Pancreas (tissue), 10 donors: ENCODE measurements at regions not wholly inside any gene's neighbourhood (a gene's known extent, or its start where the extent isn't known, plus 50 kb on each side); places are given as distances from the start of the nearest gene placed in this dataset.

ENCODE experiments used
- ATAC-seq, 4 donors: fragments of 200-7000 bp; cut with Tn5 transposase; one replicate each; pipeline versions ENCODE4 v1.8.0 to v1.9.1; 2020; ENCODE audit warnings: mild to moderate bottlenecking in 4 of 4, moderate library complexity in 4 of 4
- DNase-seq, 6 donors: peaks; one replicate each; pipeline ENCODE4 v3.0.0-alpha.2; 2020
- FAIRE-seq: peaks from 2 replicates; lab custom pipeline; 2012; peaks lifted over from hg19 to GRCh38; lab: Jason Lieb, UNC
- H3K27ac ChIP-seq, 4 donors: fragments of 200-600 bp; sonication (generic); 1 replicate in 3 of 4; 2 replicates in 1 of 4; pipeline versions ENCODE4 v1.5.0 to v1.8.0; 2020
- H3K27me3 ChIP-seq, 4 donors: fragments of 200-600 bp; one replicate each; pipeline ENCODE4 v1.8.0; 2021
- H3K36me3 ChIP-seq, 3 donors: fragments of 200-600 bp; sonication (generic) in 1 of 3; one replicate each; pipeline versions ENCODE4 v1.5.0 to v1.8.0; 2020 to 2021
- H3K4me1 ChIP-seq, 3 donors: fragments of 200-600 bp; one replicate each; pipeline ENCODE4 v1.8.0; 2021
- H3K4me3 ChIP-seq, 4 donors: fragments of 200-600 bp; sonication (generic) in 2 of 4; one replicate each; pipeline versions ENCODE4 v1.5.0 to v1.8.0; 2020 to 2021
- H3K9me3 ChIP-seq, 4 donors: fragments of 200-600 bp; one replicate each; pipeline ENCODE4 v1.8.0; 2021
- WGBS, 2 donors: extraction: QIAGEN DNeasy Blood & Tissue Kit; methylation state at CpG; one replicate each; pipeline ENCODE4 v1.1.7; 2013; 5-methylcytosine and 5-hydroxymethylcytosine counted together
- intact Hi-C, 3 donors: fragments of 100-400 bp; cut with DNase I; formaldehyde crosslinking; loops; one replicate each; pipeline versions ENCODE4 v1.11.1 to v1.14.2; 2022
- TF ChIP-seq, protein P1 (sequence below), 4 donors: fragments of 200-600 bp; sonication (generic) in 3 of 4; IDR thresholded peaks; one replicate each; pipeline versions ENCODE4 v1.5.0 to v1.8.0; 2021; ENCODE audit warnings: antibody characterized with exemption in 4 of 4
- donor health status: healthy with polysubstance abuse.
- donor health status: DM: no; HTN: no; CAD: no; lungs with moderate emphysema.
- donor health status: DM: no; HTN: no; CAD: no.
- donor health status: control.
- donor health status: control.
- donor health status: Bipolar disorder and iron deficiency.
- donor health status: DM: yes; HTN: yes; CAD: no.
- donor health status: DM: no; HTN: no; CAD: no.
- donor health status: DM: no; HTN: no; CAD: no.
- donor health status: DM: yes; HTN: yes; CAD: no.

DNA sequence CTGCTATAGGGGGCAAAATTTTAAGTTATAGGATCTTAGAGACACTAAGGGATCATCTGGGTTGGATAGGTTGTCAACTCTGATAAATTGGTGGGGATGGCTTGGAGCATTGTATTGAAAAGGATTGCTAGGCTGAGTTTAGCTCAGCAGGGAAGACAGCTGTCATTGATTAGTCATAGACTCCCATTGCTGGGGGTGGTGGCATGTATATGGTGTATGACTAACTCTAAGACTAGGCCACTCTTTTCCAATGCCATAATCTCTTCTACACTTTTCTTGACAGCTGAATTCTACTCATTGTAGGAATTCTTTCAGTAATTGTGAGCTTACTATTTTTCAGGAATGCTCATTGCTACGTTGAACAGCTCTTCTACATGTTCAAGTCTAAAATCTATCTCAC, 81.3 kb upstream of the PELI1 start:
- TF ChIP-seq, protein P1, sequence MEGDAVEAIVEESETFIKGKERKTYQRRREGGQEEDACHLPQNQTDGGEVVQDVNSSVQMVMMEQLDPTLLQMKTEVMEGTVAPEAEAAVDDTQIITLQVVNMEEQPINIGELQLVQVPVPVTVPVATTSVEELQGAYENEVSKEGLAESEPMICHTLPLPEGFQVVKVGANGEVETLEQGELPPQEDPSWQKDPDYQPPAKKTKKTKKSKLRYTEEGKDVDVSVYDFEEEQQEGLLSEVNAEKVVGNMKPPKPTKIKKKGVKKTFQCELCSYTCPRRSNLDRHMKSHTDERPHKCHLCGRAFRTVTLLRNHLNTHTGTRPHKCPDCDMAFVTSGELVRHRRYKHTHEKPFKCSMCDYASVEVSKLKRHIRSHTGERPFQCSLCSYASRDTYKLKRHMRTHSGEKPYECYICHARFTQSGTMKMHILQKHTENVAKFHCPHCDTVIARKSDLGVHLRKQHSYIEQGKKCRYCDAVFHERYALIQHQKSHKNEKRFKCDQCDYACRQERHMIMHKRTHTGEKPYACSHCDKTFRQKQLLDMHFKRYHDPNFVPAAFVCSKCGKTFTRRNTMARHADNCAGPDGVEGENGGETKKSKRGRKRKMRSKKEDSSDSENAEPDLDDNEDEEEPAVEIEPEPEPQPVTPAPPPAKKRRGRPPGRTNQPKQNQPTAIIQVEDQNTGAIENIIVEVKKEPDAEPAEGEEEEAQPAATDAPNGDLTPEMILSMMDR (IDR thresholded peaks at IDR 0.05) = no peak
- peaks cover 0 to 19% (median 7%) of the 10 kb centered on the region in 3 donors for H3K4me1 ChIP-seq
- no peaks in the 10 kb centered on the region for H3K36me3 ChIP-seq
- intact Hi-C loops = no loop called here
- no peak for ATAC-seq
- FAIRE-seq = no peak
- H3K27ac ChIP-seq = no peak overlapping the region
- H3K27me3 ChIP-seq = no peaks in the 10 kb centered on the region
- no peaks in the 10 kb centered on the region for H3K9me3 ChIP-seq
- no peak for DNase-seq
- 87 to 92% methylated on average over 1 of the region's 1 CpG for WGBS, 2 donors
- H3K4me3 ChIP-seq = no peak overlapping the region

DNA sequence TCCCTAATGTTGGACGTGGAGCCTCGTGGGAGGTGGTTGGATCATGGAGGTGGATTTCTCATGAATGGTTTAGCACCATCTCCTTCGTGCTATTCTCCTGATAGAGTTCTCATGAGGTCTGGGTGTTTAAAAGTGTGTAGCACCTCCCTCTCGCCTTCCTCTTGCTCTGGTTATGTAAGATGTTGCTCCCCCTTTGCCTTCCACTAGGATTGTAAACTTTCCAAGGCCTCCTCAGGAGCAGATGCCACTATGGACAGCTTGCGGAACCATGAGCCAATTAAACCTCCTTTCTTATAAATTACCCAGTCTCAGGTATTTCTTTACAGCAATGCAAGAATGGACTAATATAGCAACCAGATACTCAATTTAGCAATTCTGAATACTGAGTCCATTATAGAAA, 82.4 kb upstream of the PELI1 start:
- Histone ChIP-seq H3K36me3 (no peaks in the 10 kb centered on the region), H3K4me1 (peaks cover 0 to 13% (median 7%) of the 10 kb centered on the region in 3 donors), H3K9me3 (no peaks in the 10 kb centered on the region), H3K27ac (no peak overlapping the region), H3K4me3 (no peak overlapping the region), H3K27me3 (no peaks in the 10 kb centered on the region)
- ATAC-seq (no peak), FAIRE-seq (no peak), DNase-seq (no peak)
- intact Hi-C loops = no loop called here
- TF ChIP-seq, protein P1 (IDR thresholded peaks at IDR 0.05) = no peak
- WGBS, 2 donors = 84% methylated on average over 5 of the region's 5 CpGs

DNA sequence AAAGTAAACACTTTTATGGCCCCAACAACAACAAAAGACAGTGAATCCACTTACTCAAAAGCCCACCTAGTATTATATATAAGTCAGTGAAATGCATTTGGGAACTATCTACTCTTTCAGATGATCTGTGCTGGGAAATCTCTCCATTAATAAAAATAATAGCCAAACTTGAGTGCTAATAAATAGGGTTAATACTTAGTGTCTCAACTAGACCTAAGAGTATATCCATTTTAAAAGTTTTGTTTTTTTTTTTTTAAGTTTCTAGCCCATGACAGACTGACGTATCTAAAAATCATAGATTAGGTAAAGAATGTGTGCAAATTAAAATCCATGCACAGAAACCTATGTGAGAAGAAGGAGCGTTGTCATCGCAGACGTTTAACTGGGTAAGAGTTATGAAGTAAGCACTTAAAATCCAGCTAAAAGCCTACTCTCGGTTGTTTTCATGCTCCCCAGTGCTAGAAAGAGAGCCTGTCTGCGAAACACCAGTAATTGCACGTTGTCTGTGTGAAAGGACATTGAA, 83.4 kb upstream of the PELI1 start:
- WGBS, 2 donors = 9 to 11% methylated on average over 7 of the region's 7 CpGs
- TF ChIP-seq, protein P1 (IDR thresholded peaks at IDR 0.05) = no peak
- no peak for DNase-seq
- Histone ChIP-seq H3K4me3 (peak overlapping the region in 3 of 4 donors; percentile 13 to 43 (median 33)), H3K36me3 (no peaks in the 10 kb centered on the region), H3K9me3 (no peaks in the 10 kb centered on the region), H3K27ac (peak overlapping the region in 2 of 4 donors; percentile 7 to 20), H3K4me1 (peaks cover 0 to 7% (median 3%) of the 10 kb centered on the region in 3 donors), H3K27me3 (no peaks in the 10 kb centered on the region)
- intact Hi-C loops = no loop called here
- no peak for ATAC-seq
- no peak for FAIRE-seq

DNA sequence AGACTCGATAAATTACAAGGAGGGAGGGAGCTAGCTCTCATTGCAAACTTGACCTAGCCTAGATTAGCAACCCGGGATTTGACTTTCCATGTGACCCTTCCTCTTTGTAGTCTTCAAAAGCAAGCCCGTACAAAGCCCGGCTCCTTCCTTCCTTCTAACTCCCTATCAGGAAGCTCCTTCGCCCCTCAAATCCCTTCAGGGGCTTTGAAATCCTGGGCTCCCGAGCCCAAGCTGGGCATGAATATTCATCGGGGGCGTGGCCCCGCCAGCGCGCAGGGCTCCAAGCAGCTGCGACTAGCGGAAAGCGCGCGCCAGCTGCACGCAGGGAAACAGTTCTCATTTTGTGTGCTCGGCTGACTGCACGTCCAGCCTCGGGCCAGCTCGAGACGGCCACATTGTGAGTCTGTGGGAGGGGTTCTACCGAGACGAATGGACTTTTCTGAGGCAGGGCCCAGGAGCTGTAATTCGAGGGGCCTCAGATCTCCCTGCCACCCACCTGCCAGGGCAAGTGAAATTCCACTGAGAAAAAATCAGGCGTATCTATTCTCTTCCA, 84.0 kb upstream of the PELI1 start:
- Histone ChIP-seq H3K9me3 (no peaks in the 10 kb centered on the region), H3K4me3 (peak overlapping the region; percentile 12 to 43 (median 23)), H3K36me3 (no peaks in the 10 kb centered on the region), H3K27me3 (no peaks in the 10 kb centered on the region), H3K4me1 (peaks cover 0 to 5% (median 0%) of the 10 kb centered on the region in 3 donors), H3K27ac (peak overlapping the region in 2 of 4 donors; percentile 7 to 20)
- TF ChIP-seq, protein P1 (IDR thresholded peaks at IDR 0.05) = no peak
- 1 to 2% methylated on average over 26 of the region's 26 CpGs for WGBS, 2 donors
- DNase-seq (peak; percentile 62 to 89 (median 75)), ATAC-seq (peak; percentile 98 to 100 (median 99)), FAIRE-seq (no peak)
- intact Hi-C loops = no loop called here

DNA sequence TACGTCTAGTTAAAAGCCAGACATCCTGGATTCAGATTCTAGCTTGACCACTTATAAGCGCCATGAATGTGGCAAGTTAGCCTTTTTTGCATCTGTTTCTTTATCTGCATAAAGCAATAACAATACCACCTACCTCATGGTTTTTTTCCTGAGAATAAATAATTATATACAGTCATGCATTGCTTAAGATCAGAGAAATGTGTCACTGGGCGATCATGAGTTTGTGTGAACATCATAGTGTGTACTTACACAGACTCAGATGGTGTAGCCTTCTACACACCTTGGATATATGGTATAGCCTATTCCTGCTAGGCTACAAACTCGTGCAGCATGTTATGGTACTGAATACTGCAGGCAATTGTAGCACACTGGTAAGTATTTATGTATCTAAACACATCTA, 84.7 kb upstream of the PELI1 start:
- TF ChIP-seq, protein P1 (IDR thresholded peaks at IDR 0.05) = no peak
- Histone ChIP-seq H3K4me3 (no peak overlapping the region), H3K27me3 (no peaks in the 10 kb centered on the region), H3K4me1 (peaks cover 0 to 5% (median 0%) of the 10 kb centered on the region in 3 donors), H3K27ac (peak overlapping the region in 1 of 4 donors; percentile 7), H3K9me3 (no peaks in the 10 kb centered on the region), H3K36me3 (no peaks in the 10 kb centered on the region)
- DNase-seq = no peak
- ATAC-seq = no peak
- intact Hi-C loops = no loop called here
- FAIRE-seq = no peak
- 79 to 82% methylated on average over 4 of the region's 4 CpGs for WGBS, 2 donors
